22Rv1 (cell line): ENCODE measurements at regions not wholly inside any gene's neighbourhood (a gene's known extent, or its start where the extent isn't known, plus 50 kb on each side); places are given as distances from the start of the nearest gene placed in this dataset.

ENCODE experiments used
- H3K27ac ChIP-seq: fragments of 450-650 bp; 2 replicates; pipeline ENCODE4 v1.5.1; 2017
- CTCF ChIP-seq: fragments of 450-650 bp; IDR thresholded peaks from 2 replicates; pipeline ENCODE4 v1.5.1; 2017; ENCODE audit warnings: mild to moderate bottlenecking
- ZFX ChIP-seq: fragments of 450-650 bp; IDR thresholded peaks from 2 replicates; pipeline ENCODE4 v1.6.1; 2017; ENCODE audit warnings: antibody characterized with exemption, borderline replicate concordance

- TF ChIP-seq ZFX (no peak), CTCF (no peak)
- no peak overlapping the region for H3K27ac ChIP-seq
These were observed 68.1 kb upstream of the ANXA1 start for GRCh38 chr9:73083519-73083918.

GRCh38 chr9:73081979-73082657 is 69.5 kb upstream of the ANXA1 start:
- no peak for TF ChIP-seq ZFX
- peak; percentile 91 for TF ChIP-seq CTCF
- H3K27ac ChIP-seq, result no peak overlapping the region

- no peak overlapping the region for H3K27ac ChIP-seq
These were observed 71.5 kb upstream of the ANXA1 start for GRCh38 chr9:73080110-73080694.

GRCh38 chr9:73079326-73079725 is 72.3 kb upstream of the ANXA1 start:
- TF ChIP-seq ZFX (no peak), CTCF (peak; percentile 48)
- no peak overlapping the region for H3K27ac ChIP-seq

More at GRCh38 chr9:73080110-73080694, 71.5 kb upstream of the ANXA1 start:
- TF ChIP-seq CTCF (no peak), ZFX (no peak)

- no peak for TF ChIP-seq CTCF
- no peak for TF ChIP-seq ZFX
- no peak overlapping the region for H3K27ac ChIP-seq
These were observed 74.0 kb upstream of the ANXA1 start for GRCh38 chr9:73077625-73078030.

GRCh38 chr9:73076970-73077369 is 74.7 kb upstream of the ANXA1 start:
- no peak for TF ChIP-seq CTCF
- no peak overlapping the region for H3K27ac ChIP-seq

- H3K27ac ChIP-seq, result no peak overlapping the region
- TF ChIP-seq ZFX (no peak), CTCF (no peak)
These were observed 77.4 kb upstream of the ANXA1 start for GRCh38 chr9:73074176-73074708.
